Stimulated activated CD8-positive, alpha-beta memory T cell treated with anti-CD3 and anti-CD28 coated beads, Interleukin-12 subunit alpha, Interleukin-12 subunit beta, amount 100 ng/mL, for 1 hour (primary cell): ENCODE measurements at regions not wholly inside any gene's neighbourhood (a gene's known extent, or its start where the extent isn't known, plus 50 kb on each side); places are given as distances from the start of the nearest gene placed in this dataset.

Experiments used
- DNase-seq: peaks from one replicate; pipeline ENCODE4 v3.0.0-alpha.2; 2020; ENCODE audit warnings: low read depth

- DNase-seq = no peak
Observed at GRCh38 chr11:128260398-128260797, 327.0 kb downstream of the ETS1 start.

GRCh38 chr11:128259816-128260215 is 327.5 kb downstream of the ETS1 start:
- DNase-seq = no peak

GRCh38 chr11:128254941-128255340 is 332.4 kb downstream of the ETS1 start:
- no peak for DNase-seq

- no peak for DNase-seq
Observed at GRCh38 chr11:128251140-128251539, 336.2 kb downstream of the ETS1 start.

GRCh38 chr11:128250482-128250881 is 336.9 kb downstream of the ETS1 start:
- DNase-seq = no peak

GRCh38 chr11:128246810-128247594 is 340.4 kb downstream of the ETS1 start:
- DNase-seq = no peak

- no peak for DNase-seq
Observed at GRCh38 chr11:128246364-128246801, 341.0 kb downstream of the ETS1 start.

GRCh38 chr11:128244871-128245270 is 342.5 kb downstream of the ETS1 start:
- no peak for DNase-seq

GRCh38 chr11:128242451-128242850 is 344.9 kb downstream of the ETS1 start:
- no peak for DNase-seq

- DNase-seq = no peak
Observed at GRCh38 chr11:128240546-128240945, 346.8 kb downstream of the ETS1 start.

GRCh38 chr11:128239306-128239705 is 348.1 kb downstream of the ETS1 start:
- no peak for DNase-seq

GRCh38 chr11:128238521-128239265 is 348.7 kb downstream of the ETS1 start:
- no peak for DNase-seq

GRCh38 chr11:128236506-128237498 is 350.6 kb downstream of the ETS1 start:
- no peak for DNase-seq

- no peak for DNase-seq
Observed at GRCh38 chr11:128235958-128236357, 351.4 kb downstream of the ETS1 start.

GRCh38 chr11:128235426-128235825 is 351.9 kb downstream of the ETS1 start:
- no peak for DNase-seq

- no peak for DNase-seq
Observed at GRCh38 chr11:128234143-128234542, 353.2 kb downstream of the ETS1 start.

GRCh38 chr11:128232588-128232987 is 354.8 kb downstream of the ETS1 start:
- no peak for DNase-seq

- no peak for DNase-seq
Observed at GRCh38 chr11:128231845-128232410, 355.4 kb downstream of the ETS1 start.

- DNase-seq = no peak
Observed at GRCh38 chr11:128227466-128227865, 359.9 kb downstream of the ETS1 start.

- no peak for DNase-seq
Observed at GRCh38 chr11:128226106-128226716, 361.1 kb downstream of the ETS1 start.

GRCh38 chr11:128222245-128222884 is 365.0 kb downstream of the ETS1 start:
- DNase-seq = no peak
